ENCODE measurements at regions not wholly inside any gene's neighbourhood (a gene's known extent, or its start where the extent isn't known, plus 50 kb on each side); places are given as distances from the start of the nearest gene placed in this dataset.

DNA sequence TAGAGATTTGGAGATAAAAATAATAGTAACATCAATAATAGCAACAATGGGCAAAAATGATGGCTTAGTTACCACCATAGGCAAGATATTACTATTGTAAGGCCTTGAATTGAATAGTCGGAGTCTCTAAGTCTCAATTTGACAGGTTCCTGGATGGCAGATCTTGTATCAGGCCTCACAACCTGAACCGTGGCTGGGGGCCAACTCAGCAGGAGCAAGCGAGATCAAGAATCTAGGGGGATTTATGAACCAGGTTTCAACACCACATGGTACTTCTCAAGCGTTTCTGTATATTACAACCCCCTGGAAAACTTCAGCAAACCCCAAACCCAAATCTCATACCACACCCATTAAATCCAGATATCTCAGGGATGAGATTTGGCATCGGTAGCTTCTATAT, 573.8 kb downstream of the LIG4 start:
- TF ChIP-seq, protein P1, sequence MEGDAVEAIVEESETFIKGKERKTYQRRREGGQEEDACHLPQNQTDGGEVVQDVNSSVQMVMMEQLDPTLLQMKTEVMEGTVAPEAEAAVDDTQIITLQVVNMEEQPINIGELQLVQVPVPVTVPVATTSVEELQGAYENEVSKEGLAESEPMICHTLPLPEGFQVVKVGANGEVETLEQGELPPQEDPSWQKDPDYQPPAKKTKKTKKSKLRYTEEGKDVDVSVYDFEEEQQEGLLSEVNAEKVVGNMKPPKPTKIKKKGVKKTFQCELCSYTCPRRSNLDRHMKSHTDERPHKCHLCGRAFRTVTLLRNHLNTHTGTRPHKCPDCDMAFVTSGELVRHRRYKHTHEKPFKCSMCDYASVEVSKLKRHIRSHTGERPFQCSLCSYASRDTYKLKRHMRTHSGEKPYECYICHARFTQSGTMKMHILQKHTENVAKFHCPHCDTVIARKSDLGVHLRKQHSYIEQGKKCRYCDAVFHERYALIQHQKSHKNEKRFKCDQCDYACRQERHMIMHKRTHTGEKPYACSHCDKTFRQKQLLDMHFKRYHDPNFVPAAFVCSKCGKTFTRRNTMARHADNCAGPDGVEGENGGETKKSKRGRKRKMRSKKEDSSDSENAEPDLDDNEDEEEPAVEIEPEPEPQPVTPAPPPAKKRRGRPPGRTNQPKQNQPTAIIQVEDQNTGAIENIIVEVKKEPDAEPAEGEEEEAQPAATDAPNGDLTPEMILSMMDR (IDR thresholded peaks at IDR 0.05; ENCODE audit: insufficient read depth, low read depth, low read length): no peak
- POLR2A ChIA-PET: no interaction called here
- H3K27me3 ChIP-seq (ENCODE audit: control insufficient read depth, insufficient read depth, low read length): no peaks in the 10 kb centered on the region
- DNase-seq (ENCODE audit: low read depth): no peak
- CTCF ChIA-PET: no interaction called here
- H3K4me3 ChIP-seq (ENCODE audit: low read depth, low read length): no peak overlapping the region
- no peaks in the 10 kb centered on the region for H3K36me3 ChIP-seq (ENCODE audit: control insufficient read depth, insufficient read depth, low read length)

DNA sequence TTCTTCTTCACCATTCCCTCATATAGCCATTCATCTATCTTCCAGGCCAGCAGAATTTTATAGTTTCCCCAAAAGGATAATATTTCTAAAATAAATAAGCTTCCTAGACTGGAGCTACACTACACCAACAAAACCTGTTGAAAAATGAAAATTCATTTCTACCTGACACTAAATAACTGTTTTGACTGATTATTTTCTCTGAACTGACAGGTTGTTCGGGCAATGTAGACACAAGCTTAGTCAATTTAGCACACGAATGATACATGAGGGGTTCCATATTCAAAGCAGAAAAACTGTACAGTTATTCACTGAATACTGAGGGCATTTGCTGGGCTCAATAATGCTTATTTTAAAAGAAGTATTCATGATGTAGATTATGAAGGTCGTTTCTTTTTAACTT, 589.7 kb downstream of the LIG4 start:
- TF ChIP-seq, protein P1 (IDR thresholded peaks at IDR 0.05; ENCODE audit: insufficient read depth, low read depth, low read length): no peak
- ChIA-PET POLR2A (no interaction called here), CTCF (no interaction called here)
- Histone ChIP-seq H3K27me3 (ENCODE audit: control insufficient read depth, insufficient read depth, low read length) (no peaks in the 10 kb centered on the region), H3K36me3 (ENCODE audit: control insufficient read depth, insufficient read depth, low read length) (no peaks in the 10 kb centered on the region), H3K4me3 (ENCODE audit: low read depth, low read length) (no peak overlapping the region)
- no peak for DNase-seq (ENCODE audit: low read depth)

DNA sequence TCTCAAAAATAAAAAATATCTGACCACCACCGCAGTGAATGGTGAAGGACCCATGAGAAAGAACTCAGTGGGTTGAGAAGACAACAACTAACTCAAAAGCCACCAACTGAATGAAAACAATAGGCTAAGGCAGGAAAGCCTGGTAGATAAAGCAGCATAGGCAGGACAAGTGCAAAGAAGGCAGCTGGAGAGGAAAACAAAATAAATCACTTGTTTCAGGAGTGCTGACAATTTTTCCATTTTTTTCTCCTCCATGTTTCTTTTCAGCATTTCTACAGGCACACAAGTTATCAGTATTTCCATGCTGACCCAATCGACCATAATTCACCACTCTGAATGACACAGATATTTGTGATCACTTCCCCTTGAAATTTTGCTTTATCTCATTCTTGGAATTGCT, 597.8 kb downstream of the LIG4 start:
- no peak for DNase-seq (ENCODE audit: low read depth)
- Histone ChIP-seq H3K27me3 (ENCODE audit: control insufficient read depth, insufficient read depth, low read length) (no peaks in the 10 kb centered on the region; the same call in 1 of the 2 replicates), H3K4me3 (ENCODE audit: low read depth, low read length) (no peak overlapping the region), H3K36me3 (ENCODE audit: control insufficient read depth, insufficient read depth, low read length) (no peaks in the 10 kb centered on the region)
- ChIA-PET POLR2A (no interaction called here), CTCF (no interaction called here)
- TF ChIP-seq, protein P1 (IDR thresholded peaks at IDR 0.05; ENCODE audit: insufficient read depth, low read depth, low read length): no peak

DNA sequence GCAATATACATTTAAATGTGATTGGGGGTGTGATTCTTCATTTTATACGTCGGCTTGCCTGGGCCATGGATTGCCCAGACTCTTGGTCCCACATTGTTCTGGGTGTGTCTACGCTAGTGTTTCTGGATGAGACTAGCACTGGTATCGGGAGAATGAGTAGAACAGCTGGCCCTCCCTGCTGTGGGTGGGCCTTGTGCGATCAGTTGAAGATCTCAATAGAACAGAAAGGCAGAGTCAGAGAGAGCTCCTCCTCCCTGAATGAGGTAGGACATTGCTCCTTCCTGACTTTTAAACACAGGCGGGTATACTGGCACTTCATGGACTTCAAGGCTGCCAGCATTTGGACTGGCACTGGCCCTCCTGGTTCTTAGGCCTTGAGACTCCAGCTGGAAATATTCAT, 603.0 kb downstream of the LIG4 start:
- TF ChIP-seq, protein P1 (IDR thresholded peaks at IDR 0.05; ENCODE audit: insufficient read depth, low read depth, low read length): no peak
- ChIA-PET POLR2A (no interaction called here), CTCF (interaction anchor here (0.9 kb wide), 1 partner anchor 10 kb away, joined by 3 read pairs; no protein-coding TSS in a partner anchor)
- DNase-seq (ENCODE audit: low read depth): no peak
- no peaks in the 10 kb centered on the region; the same call in 1 of the 2 replicates for H3K27me3 ChIP-seq (ENCODE audit: control insufficient read depth, insufficient read depth, low read length)
- H3K4me3 ChIP-seq (ENCODE audit: low read depth, low read length): no peak overlapping the region
- H3K36me3 ChIP-seq (ENCODE audit: control insufficient read depth, insufficient read depth, low read length): no peaks in the 10 kb centered on the region

DNA sequence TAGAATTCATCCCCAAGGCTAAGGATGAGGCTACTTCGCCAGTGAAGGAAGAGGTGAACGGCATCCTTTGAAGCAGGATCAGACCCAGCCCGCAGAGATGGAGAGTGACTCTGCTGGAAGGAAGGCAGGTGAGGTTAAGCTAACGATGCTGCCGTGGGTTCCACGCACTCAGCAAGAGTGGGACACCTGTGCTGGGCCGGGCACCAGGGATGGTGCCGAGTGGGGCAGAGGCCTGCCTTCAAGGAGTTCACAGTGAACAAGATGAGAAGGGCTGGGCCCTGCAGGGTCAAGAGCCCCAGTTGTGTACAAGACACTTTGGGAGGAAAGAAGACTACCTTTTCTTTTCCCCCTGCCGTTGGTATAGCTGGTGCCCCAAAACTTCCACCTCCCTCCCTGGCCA, 606.6 kb downstream of the LIG4 start:
- Histone ChIP-seq H3K27me3 (ENCODE audit: control insufficient read depth, insufficient read depth, low read length) (no peaks in the 10 kb centered on the region), H3K36me3 (ENCODE audit: control insufficient read depth, insufficient read depth, low read length) (no peaks in the 10 kb centered on the region), H3K4me3 (ENCODE audit: low read depth, low read length) (no peak overlapping the region)
- no peak for DNase-seq (ENCODE audit: low read depth)
- TF ChIP-seq, protein P1 (IDR thresholded peaks at IDR 0.05; ENCODE audit: insufficient read depth, low read depth, low read length): no peak
- ChIA-PET POLR2A (no interaction called here), CTCF (no interaction called here)

Measured in BJ (cell line).